HFFc6 (cell line): ENCODE measurements at regions not wholly inside any gene's neighbourhood (a gene's known extent, or its start where the extent isn't known, plus 50 kb on each side); places are given as distances from the start of the nearest gene placed in this dataset.
"Not testable (repeated sequence)": the region's sequence is repeated elsewhere in the genome, so short reads cannot be mapped to it uniquely, and the experiment has no call there.

Source experiments
- DNase-seq: peaks from one replicate; pipeline ENCODE4 v3.0.0-alpha.2; 2018
- H3K27ac Mint-ChIP-seq: 2 replicates; pipeline ENCODE4 v1.8.0; 2020; ENCODE audit warnings: mild to moderate bottlenecking, mixed read lengths
- H3K27me3 Mint-ChIP-seq: 2 replicates; pipeline ENCODE4 v1.8.0; 2021; ENCODE audit warnings: mild to moderate bottlenecking, moderate library complexity, mixed read lengths; ENCODE audit not compliant: insufficient read depth
- H3K36me3 Mint-ChIP-seq: 2 replicates; pipeline ENCODE4 v1.8.0; 2021; ENCODE audit warnings: low read depth, mixed read lengths
- H3K4me1 Mint-ChIP-seq: 2 replicates; pipeline ENCODE4 v1.8.0; 2020; ENCODE audit warnings: low read depth, mixed read lengths
- H3K4me3 Mint-ChIP-seq: 2 replicates; pipeline ENCODE4 v1.8.0; 2020; ENCODE audit warnings: mild to moderate bottlenecking, moderate library complexity, mixed read lengths
- H3K9me3 Mint-ChIP-seq: 2 replicates; pipeline ENCODE4 v1.8.0; 2020; ENCODE audit warnings: mild to moderate bottlenecking, mixed read lengths
- CTCF ChIP-seq: fragments of 200-600 bp; sonication (generic); IDR thresholded peaks from 2 replicates; pipeline ENCODE4 v1.5.0; 2021; ENCODE audit warnings: antibody characterized with exemption, mild to moderate bottlenecking

- H3K4me3 Mint-ChIP-seq, result no peak overlapping the region
- no peaks in the 10 kb centered on the region for H3K4me1 Mint-ChIP-seq
- H3K27ac Mint-ChIP-seq, result no peak overlapping the region
Observed at GRCh38 chr18:37836071-37836970, 270.7 kb upstream of the CELF4 start.

GRCh38 chr18:37832010-37832695, 266.6 kb upstream of the CELF4 start:
- not testable (repeated sequence) for H3K27ac Mint-ChIP-seq, H3K27me3 Mint-ChIP-seq, H3K36me3 Mint-ChIP-seq, H3K4me1 Mint-ChIP-seq, DNase-seq, H3K4me3 Mint-ChIP-seq
- H3K9me3 Mint-ChIP-seq, result peaks cover 39% of the 10 kb centered on the region

More at GRCh38 chr18:37836071-37836970, 270.7 kb upstream of the CELF4 start:
- Mint-ChIP-seq H3K9me3 (peaks cover 48% of the 10 kb centered on the region), H3K27me3 (no peaks in the 10 kb centered on the region; the same call in 1 of the 2 replicates), H3K36me3 (peaks cover 3% of the 10 kb centered on the region; the same call in 1 of the 2 replicates)
- no peak for TF ChIP-seq CTCF
- DNase-seq, result no peak

- DNase-seq, result no peak
- Mint-ChIP-seq H3K36me3 (peaks cover 5% of the 10 kb centered on the region; the same call in 1 of the 2 replicates), H3K4me1 (no peaks in the 10 kb centered on the region), H3K27ac (no peak overlapping the region), H3K27me3 (no peaks in the 10 kb centered on the region), H3K9me3 (peaks cover 51% of the 10 kb centered on the region), H3K4me3 (no peak overlapping the region)
- no peak for TF ChIP-seq CTCF
Observed at GRCh38 chr18:37812961-37813360, 247.4 kb upstream of the CELF4 start.

- H3K27ac Mint-ChIP-seq, result no peak overlapping the region
- peaks cover 67% of the 10 kb centered on the region for H3K9me3 Mint-ChIP-seq
- no peak overlapping the region for H3K4me3 Mint-ChIP-seq
- no peak for TF ChIP-seq CTCF
- no peak for DNase-seq
- no peaks in the 10 kb centered on the region for H3K4me1 Mint-ChIP-seq
- H3K27me3 Mint-ChIP-seq, result no peaks in the 10 kb centered on the region
- H3K36me3 Mint-ChIP-seq, result peaks cover 9% of the 10 kb centered on the region; the same call in 1 of the 2 replicates
Observed at GRCh38 chr18:37805773-37806404, 240.3 kb upstream of the CELF4 start.

GRCh38 chr18:37796823-37797349, 231.3 kb upstream of the CELF4 start:
- no peak for TF ChIP-seq CTCF
- peaks cover 5% of the 10 kb centered on the region; the same call in 1 of the 2 replicates for H3K36me3 Mint-ChIP-seq
- H3K27ac Mint-ChIP-seq, result no peak overlapping the region
- no peak overlapping the region for H3K4me3 Mint-ChIP-seq
- no peaks in the 10 kb centered on the region for H3K27me3 Mint-ChIP-seq
- no peaks in the 10 kb centered on the region for H3K4me1 Mint-ChIP-seq
- peaks cover 38% of the 10 kb centered on the region for H3K9me3 Mint-ChIP-seq
- DNase-seq, result no peak
